ENCODE measurements at regions not wholly inside any gene's neighbourhood (a gene's known extent, or its start where the extent isn't known, plus 50 kb on each side); places are given as distances from the start of the nearest gene placed in this dataset.

DNA sequence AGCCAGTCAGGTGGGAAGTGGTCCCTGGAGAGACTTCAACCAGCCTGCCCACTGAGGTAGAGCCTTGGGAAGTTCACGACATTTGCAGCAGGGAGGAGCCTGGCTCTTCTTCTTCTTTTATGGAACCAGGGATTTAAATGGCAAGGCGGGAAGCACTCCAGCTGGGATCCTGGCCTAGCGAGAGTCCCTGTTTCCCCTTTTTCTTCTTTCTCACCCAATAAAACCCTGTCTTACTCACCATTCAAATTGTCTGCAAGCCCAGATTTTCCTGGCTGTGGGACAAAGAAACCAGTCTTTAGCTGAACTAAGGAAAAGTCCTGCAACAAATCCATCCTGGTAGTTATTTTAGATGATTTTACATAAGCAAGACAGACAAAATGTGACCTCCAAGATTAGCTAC lies 503.7 kb downstream of the CDH10 start:
- H3K9ac ChIP-seq (ENCODE audit: insufficient read depth, low read length): no peak overlapping the region
- no peaks in the 10 kb centered on the region for H3K9me3 ChIP-seq (ENCODE audit: control insufficient read depth, insufficient read depth, low read depth, low read length)
- H4K20me1 ChIP-seq (ENCODE audit: control insufficient read depth, extremely low read depth, insufficient read depth, low read length): no peaks in the 10 kb centered on the region
- TF ChIP-seq, protein P1, sequence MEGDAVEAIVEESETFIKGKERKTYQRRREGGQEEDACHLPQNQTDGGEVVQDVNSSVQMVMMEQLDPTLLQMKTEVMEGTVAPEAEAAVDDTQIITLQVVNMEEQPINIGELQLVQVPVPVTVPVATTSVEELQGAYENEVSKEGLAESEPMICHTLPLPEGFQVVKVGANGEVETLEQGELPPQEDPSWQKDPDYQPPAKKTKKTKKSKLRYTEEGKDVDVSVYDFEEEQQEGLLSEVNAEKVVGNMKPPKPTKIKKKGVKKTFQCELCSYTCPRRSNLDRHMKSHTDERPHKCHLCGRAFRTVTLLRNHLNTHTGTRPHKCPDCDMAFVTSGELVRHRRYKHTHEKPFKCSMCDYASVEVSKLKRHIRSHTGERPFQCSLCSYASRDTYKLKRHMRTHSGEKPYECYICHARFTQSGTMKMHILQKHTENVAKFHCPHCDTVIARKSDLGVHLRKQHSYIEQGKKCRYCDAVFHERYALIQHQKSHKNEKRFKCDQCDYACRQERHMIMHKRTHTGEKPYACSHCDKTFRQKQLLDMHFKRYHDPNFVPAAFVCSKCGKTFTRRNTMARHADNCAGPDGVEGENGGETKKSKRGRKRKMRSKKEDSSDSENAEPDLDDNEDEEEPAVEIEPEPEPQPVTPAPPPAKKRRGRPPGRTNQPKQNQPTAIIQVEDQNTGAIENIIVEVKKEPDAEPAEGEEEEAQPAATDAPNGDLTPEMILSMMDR (conservative IDR thresholded peaks at IDR 0.05 in 1 of 2, IDR thresholded peaks at IDR 0.05 in 1 of 2; ENCODE audit: low read depth in 1 of 2, low read length in 2 of 2): no peak
- TF ChIP-seq EZH2 (IDR thresholded peaks at IDR 0.05; ENCODE audit: low read length, missing control alignments): no peak
- H3K79me2 ChIP-seq (ENCODE audit: control insufficient read depth, insufficient read depth, low read length): no peaks in the 10 kb centered on the region
- peak; percentile 1 to 8 for DNase-seq (ENCODE audit: low read depth in 2 of 2)
- H3K27ac ChIP-seq (ENCODE audit: insufficient read depth, low read length): no peak overlapping the region
- H2AFZ ChIP-seq (ENCODE audit: low read length): no peak overlapping the region
- H3K4me2 ChIP-seq (ENCODE audit: extremely low read depth, insufficient read depth, low read length): no peak overlapping the region
- no peaks in the 10 kb centered on the region for H3K4me1 ChIP-seq (ENCODE audit: control insufficient read depth, extremely low read depth, insufficient read depth, low read length)
- H3K36me3 ChIP-seq (ENCODE audit: control insufficient read depth, insufficient read depth, low read length): no peaks in the 10 kb centered on the region
- H3K4me3 ChIP-seq (replicated peaks in 1 of 4; ENCODE audit: control extremely low read depth in 1 of 4, insufficient read depth in 1 of 4, low read depth in 3 of 4, low read length in 4 of 4): no peak overlapping the region
- no peaks in the 10 kb centered on the region for H3K27me3 ChIP-seq (ENCODE audit: control insufficient read depth, insufficient read depth, low read length)

DNA sequence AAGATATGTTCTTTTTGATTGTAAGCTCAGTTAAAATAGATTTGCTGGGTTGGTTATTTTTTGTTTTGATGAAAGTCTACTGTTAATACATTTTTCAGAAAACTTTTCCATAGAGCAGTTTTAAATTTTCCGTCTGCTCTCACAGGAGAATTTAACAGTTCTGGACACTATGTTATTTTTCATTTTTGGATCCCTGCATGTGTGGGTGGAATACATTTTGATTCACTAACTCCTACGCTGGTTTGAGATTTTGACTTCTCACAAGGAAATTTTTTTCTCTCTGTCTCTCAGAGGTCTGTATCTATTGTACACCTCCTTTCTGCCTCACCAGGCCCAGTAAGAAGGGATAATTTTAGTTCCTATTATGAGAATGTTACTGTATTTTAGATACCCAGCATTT lies 502.4 kb downstream of the CDH10 start:
- Histone ChIP-seq H3K4me1 (ENCODE audit: control insufficient read depth, extremely low read depth, insufficient read depth, low read length) (no peaks in the 10 kb centered on the region), H3K27me3 (ENCODE audit: control insufficient read depth, insufficient read depth, low read length) (no peaks in the 10 kb centered on the region), H3K4me2 (ENCODE audit: extremely low read depth, insufficient read depth, low read length) (no peak overlapping the region), H4K20me1 (ENCODE audit: control insufficient read depth, extremely low read depth, insufficient read depth, low read length) (no peaks in the 10 kb centered on the region), H3K27ac (ENCODE audit: insufficient read depth, low read length) (no peak overlapping the region), H2AFZ (ENCODE audit: low read length) (no peak overlapping the region), H3K79me2 (ENCODE audit: control insufficient read depth, insufficient read depth, low read length) (no peaks in the 10 kb centered on the region), H3K9ac (ENCODE audit: insufficient read depth, low read length) (no peak overlapping the region), H3K4me3 (replicated peaks in 1 of 4; ENCODE audit: control extremely low read depth in 1 of 4, insufficient read depth in 1 of 4, low read depth in 3 of 4, low read length in 4 of 4) (no peak overlapping the region), H3K9me3 (ENCODE audit: control insufficient read depth, insufficient read depth, low read depth, low read length) (no peaks in the 10 kb centered on the region), H3K36me3 (ENCODE audit: control insufficient read depth, insufficient read depth, low read length) (no peaks in the 10 kb centered on the region)
- TF ChIP-seq EZH2 (IDR thresholded peaks at IDR 0.05; ENCODE audit: low read length, missing control alignments): no peak
- TF ChIP-seq, protein P1 (conservative IDR thresholded peaks at IDR 0.05 in 1 of 2, IDR thresholded peaks at IDR 0.05 in 1 of 2; ENCODE audit: low read depth in 1 of 2, low read length in 2 of 2): no peak
- DNase-seq (ENCODE audit: low read depth in 2 of 2): no peak

DNA sequence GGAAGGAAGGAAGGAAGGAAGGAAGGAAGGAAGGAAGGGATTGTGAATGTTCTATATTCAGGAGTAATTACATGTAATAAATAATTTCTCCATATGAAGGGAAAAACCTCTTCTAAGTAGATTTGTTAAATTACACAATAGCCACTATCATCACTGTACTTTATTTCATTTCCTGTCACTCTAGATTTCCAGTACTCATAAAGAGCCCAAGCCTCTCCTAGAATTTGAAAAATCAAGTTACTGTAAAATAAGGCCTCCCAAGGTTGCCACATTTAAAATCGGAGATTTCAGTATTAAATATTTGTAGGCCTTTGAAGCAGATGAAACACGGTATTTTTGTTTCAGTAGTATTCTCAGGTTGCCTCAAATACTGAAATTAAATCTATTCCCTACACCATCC lies 499.0 kb downstream of the CDH10 start:
- H3K79me2 ChIP-seq (ENCODE audit: control insufficient read depth, insufficient read depth, low read length): no peaks in the 10 kb centered on the region
- H3K27me3 ChIP-seq (ENCODE audit: control insufficient read depth, insufficient read depth, low read length): no peaks in the 10 kb centered on the region
- no peak for TF ChIP-seq EZH2 (IDR thresholded peaks at IDR 0.05; ENCODE audit: low read length, missing control alignments)
- TF ChIP-seq, protein P1 (conservative IDR thresholded peaks at IDR 0.05 in 1 of 2, IDR thresholded peaks at IDR 0.05 in 1 of 2; ENCODE audit: low read depth in 1 of 2, low read length in 2 of 2): no peak
- DNase-seq (ENCODE audit: low read depth in 2 of 2): no peak
- H3K4me3 ChIP-seq (replicated peaks in 1 of 4; ENCODE audit: control extremely low read depth in 1 of 4, insufficient read depth in 1 of 4, low read depth in 3 of 4, low read length in 4 of 4): no peak overlapping the region
- H3K9ac ChIP-seq (ENCODE audit: insufficient read depth, low read length): no peak overlapping the region
- H3K4me2 ChIP-seq (ENCODE audit: extremely low read depth, insufficient read depth, low read length): no peak overlapping the region
- H2AFZ ChIP-seq (ENCODE audit: low read length): no peak overlapping the region
- H3K27ac ChIP-seq (ENCODE audit: insufficient read depth, low read length): no peak overlapping the region
- H3K9me3 ChIP-seq (ENCODE audit: control insufficient read depth, insufficient read depth, low read depth, low read length): no peaks in the 10 kb centered on the region
- no peaks in the 10 kb centered on the region for H3K4me1 ChIP-seq (ENCODE audit: control insufficient read depth, extremely low read depth, insufficient read depth, low read length)
- no peaks in the 10 kb centered on the region for H3K36me3 ChIP-seq (ENCODE audit: control insufficient read depth, insufficient read depth, low read length)
- H4K20me1 ChIP-seq (ENCODE audit: control insufficient read depth, extremely low read depth, insufficient read depth, low read length): no peaks in the 10 kb centered on the region

Measured in fibroblast of lung (primary cell).